NCI-H524 treated with DMSO at 0.1 percent for 48 hours (cell line): ENCODE measurements at regions not wholly inside any gene's neighbourhood (a gene's known extent, or its start where the extent isn't known, plus 50 kb on each side); places are given as distances from the start of the nearest gene placed in this dataset.
"Not testable (repeated sequence)": the region's sequence is repeated elsewhere in the genome, so short reads cannot be mapped to it uniquely, and the experiment has no call there.

Experiments
- DNase-seq: peaks from one replicate; lab custom pipeline; 2025; lab: John Stamatoyannopoulos, UW

- no peak for DNase-seq
Observed at GRCh38 chr11:103585401-103585800, 451.0 kb upstream of the DDI1 start.

DNA sequence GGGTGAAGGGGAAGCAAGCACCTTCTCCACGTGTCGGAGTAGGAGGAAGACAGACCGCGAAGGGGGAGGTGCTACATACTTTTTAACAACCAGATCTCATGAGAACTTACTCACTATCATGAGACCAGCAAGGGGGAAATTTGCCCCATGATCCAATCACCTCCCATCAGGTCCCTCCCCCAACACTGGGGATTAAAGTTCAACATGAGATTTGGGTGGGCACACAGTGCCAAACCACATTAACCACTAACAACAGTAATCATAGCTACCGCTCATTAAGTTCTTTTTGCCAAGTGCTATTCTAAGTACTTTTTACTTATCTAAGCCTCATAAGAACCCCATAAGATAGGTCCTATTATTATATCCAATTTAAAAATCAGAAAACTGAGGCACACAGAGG is 450.5 kb upstream of the DDI1 start:
- DNase-seq: no peak

DNA sequence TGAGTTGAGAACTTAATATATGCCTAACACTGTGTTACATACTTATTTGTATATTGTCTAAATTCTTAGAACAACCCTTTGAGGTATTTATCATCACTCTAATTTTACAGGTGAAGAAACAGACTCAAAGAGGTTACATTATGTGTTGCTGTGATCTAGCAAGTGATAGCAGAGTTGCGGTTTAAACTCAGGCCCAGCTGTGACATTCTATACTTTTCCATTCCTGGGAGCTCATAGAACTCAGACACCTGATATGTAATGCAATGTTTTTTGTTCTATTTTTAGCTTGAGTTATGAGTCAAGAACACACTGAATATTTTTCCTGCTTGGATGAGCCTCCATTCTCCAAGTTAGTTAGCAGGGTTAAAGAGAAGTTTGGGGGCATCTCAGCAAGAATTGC is 449.7 kb upstream of the DDI1 start:
- DNase-seq: no peak

- no peak for DNase-seq
Observed at GRCh38 chr11:103587901-103588788, 448.3 kb upstream of the DDI1 start.

DNA sequence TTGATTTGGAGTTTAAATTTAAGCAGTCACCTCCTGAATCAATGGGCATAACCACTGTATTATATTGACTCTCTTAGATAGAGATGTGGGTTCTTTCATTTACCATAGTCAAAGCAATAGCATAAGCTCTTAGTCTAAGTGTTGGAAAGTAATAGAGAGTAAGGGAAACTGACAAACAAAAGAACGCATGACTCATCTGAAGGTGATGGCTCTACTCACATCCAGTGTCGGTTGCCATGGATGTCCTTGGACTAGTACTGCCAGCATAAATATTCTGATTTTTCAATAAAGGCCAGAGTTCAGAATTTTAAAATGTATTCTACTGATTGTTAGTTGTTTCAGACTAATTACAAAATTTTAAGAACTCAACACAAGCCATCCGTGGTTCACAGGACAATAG is 444.9 kb upstream of the DDI1 start:
- no peak for DNase-seq

- DNase-seq: no peak
Observed at GRCh38 chr11:103594283-103594682, 442.2 kb upstream of the DDI1 start.

GRCh38 chr11:103596315-103596714 is 440.1 kb upstream of the DDI1 start:
- DNase-seq: no peak

DNA sequence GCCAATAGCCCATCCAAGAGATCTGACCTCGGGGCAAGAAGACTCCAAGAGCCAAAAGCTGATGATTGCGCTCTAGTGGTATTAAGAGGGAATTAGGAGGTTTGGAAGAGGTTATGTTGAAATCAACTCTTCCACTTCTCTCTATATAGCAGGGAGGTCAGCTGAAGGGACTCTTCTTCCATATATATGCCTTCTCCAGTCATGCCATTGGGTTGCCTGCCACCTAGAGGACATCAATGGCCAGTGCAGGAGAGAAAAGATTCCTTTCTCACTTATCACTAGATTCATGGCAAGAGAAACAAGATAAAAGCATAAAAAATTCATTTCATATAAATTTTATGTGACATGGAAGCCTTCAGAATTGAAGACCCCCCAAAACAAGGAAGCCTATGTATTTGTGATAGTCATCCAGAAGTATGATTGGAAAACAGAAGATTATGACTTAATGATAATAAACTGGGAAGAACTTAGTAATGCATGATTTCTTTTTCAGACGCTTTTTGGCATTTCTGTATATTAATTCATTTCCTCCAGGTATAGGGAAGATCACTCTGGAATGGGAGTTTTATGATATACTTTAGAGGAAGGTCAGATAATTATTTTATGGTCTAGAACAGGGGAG is 435.1 kb upstream of the DDI1 start:
- peak; percentile 25 for DNase-seq

DNA sequence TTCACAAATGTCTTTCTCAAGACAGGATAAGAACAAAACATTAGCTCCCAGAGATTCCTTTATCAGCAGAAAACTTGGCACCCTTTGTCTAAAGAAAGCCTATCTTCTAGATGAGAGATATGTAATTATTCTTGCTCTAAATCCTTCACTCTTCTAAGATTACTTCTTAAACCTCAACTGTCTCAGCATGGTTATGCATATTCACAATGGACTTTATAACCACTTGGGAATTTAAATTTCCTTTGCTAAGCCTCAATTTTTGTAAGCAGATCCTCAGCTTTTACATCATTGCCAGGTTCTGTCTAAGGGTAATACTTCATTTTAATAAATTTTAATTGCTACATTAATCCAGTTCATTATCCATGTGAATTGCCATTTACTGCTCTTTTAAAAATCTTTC is 433.6 kb upstream of the DDI1 start:
- no peak for DNase-seq

- no peak for DNase-seq
Observed at GRCh38 chr11:103604310-103604709, 432.1 kb upstream of the DDI1 start.

DNA sequence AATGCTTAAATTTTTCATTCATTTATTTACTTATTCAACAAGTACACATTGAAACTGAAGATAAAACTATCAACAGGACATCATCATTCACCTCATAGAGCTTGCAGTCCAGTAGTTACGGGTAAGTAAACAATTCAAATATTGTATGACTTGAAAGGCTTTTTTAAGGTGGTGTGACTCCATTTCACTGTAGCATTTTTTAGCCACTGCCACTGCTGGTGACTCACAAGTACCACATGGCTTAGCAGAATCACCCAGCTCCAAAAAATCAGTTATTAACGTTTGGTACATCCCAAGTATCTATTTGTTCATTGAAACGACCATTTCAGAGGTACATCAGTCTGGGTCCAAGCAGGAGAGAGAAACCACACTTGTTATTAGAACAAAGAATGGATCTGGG is 427.9 kb upstream of the DDI1 start:
- no peak for DNase-seq

GRCh38 chr11:103609117-103610066 is 427.0 kb upstream of the DDI1 start:
- no peak for DNase-seq

DNA sequence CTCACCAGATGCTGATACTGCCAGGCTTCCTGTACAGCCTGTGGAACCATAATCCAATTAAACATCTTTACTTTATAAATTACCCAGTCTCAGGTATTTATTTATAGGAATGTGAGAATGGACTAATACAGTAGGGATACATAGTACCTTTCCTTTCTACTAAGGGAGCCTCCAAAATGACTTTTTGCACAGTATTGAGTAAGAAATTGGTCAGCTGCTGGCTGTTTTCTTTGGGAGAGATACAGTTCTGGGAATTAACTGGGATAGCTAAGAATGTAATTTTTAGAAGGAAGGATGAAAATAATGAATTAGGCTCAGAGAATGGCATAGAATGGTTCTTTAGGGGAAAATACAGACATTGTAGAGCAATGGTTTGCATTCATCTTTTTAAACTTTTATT is 426.0 kb upstream of the DDI1 start:
- no peak for DNase-seq

- not testable (repeated sequence) for DNase-seq
Observed at GRCh38 chr11:103611526-103612260, 424.7 kb upstream of the DDI1 start.

DNA sequence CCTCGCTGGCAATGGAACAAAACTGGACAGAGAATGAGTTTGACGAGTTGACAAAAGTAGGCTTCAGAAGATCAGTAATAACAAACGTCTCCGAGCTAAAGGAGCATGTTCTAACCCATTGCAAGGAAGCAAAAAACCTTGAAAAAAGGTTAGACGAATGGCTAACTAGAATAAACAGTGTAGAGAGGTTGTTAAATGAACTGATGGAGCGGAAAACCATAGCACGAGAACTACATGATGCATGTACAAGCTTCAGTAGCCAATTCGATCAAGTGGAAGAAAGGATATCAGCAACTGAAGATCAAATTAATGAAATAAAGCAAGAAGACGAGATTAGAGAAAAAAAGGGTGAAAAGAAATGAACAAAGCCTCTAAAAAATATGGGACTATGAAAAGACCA is 424.0 kb upstream of the DDI1 start:
- not testable (repeated sequence) for DNase-seq

- DNase-seq: not testable (repeated sequence)
Observed at GRCh38 chr11:103616586-103616985, 419.9 kb upstream of the DDI1 start.

- no peak for DNase-seq
Observed at GRCh38 chr11:103618528-103618927, 417.9 kb upstream of the DDI1 start.

DNA sequence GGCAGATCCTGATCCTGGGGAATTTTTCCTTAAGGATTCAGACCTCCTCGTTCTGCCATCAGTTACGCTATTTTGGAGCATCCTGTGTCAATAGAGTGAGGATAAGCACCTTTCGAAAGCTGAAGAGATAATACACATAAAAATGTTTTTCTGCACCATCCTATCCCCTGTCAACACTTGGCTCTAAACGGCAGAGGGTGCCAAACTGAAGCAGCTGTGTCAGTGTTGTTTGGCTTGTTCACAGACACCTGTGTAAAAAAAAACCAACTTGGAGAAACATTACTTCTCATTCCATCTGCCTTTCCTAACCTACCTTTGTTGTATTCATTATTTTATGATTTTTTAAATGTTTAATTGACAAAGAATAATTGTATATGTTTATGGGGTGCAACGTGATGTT is 417.0 kb upstream of the DDI1 start:
- no peak for DNase-seq

DNA sequence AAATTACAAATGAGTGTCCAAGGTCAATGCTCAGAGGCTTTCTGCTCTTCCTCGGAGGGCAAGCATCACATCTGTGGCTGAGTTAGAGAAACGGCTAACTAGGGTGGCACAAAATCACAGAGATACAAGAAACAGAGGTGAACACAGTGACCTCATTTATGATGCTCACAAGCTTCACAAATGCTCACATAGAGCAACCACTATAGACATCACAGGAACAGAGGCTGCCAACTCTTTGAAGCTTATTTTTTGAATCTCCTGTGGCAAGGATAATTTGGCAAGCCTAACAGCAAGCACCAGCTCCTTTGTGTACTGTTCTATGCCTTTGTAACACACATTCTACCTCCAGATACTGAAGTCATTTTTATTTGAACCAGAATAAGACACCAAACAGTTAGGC is 416.5 kb upstream of the DDI1 start:
- no peak for DNase-seq

- no peak for DNase-seq
Observed at GRCh38 chr11:103622296-103622695, 414.1 kb upstream of the DDI1 start.

DNA sequence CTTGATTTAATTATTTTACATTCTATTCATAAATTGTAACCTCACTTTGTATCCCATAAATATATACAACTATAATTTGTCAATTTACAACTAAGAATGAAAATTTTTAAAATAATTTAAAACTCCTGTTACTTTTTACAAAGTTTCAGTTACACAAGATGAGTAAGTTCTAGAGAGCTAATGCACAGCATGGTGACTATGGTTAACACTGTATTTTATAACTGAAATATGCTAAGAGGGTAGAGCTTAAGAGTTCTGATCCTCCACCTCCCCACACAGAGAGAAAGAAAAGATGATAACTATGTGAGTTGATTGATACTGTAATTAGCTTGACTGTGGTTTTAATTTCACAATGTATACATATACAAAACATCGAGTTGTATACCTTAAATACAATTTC is 412.5 kb upstream of the DDI1 start:
- DNase-seq: no peak
